CD14-positive monocyte (primary cell): ENCODE measurements at regions not wholly inside any gene's neighbourhood (a gene's known extent, or its start where the extent isn't known, plus 50 kb on each side); places are given as distances from the start of the nearest gene placed in this dataset.

Experiments
- DNase-seq, 3 donors: peaks; one replicate each; pipeline ENCODE4 v3.0.0-alpha.2; 2011 to 2022
- H2AFZ ChIP-seq: 2 replicates; pipeline ENCODE4 v1.6.0; 2012; ENCODE audit warnings: mild to moderate bottlenecking, low read depth, low read length, inconsistent platforms; ENCODE audit not compliant: insufficient read depth, poor library complexity, severe bottlenecking
- H3K27ac ChIP-seq, 2 donors: 1 replicate in 1 of 2; 2 replicates in 1 of 2; pipeline ENCODE4 v1.5.1; 2012 to 2013; ENCODE audit warnings: low read length in 2 of 2, control low read depth in 1 of 2, inconsistent platforms in 1 of 2, low read depth in 1 of 2, mild to moderate bottlenecking in 1 of 2
- H3K27me3 ChIP-seq, 2 donors: one replicate each; pipeline versions ENCODE4 v1.6.0 to v1.6.1; 2011 to 2013; ENCODE audit warnings: low read length in 2 of 2; ENCODE audit not compliant: control insufficient read depth in 2 of 2, insufficient read depth in 2 of 2
- H3K36me3 ChIP-seq, 2 donors: replicated peaks in 1 of 2; 1 replicate in 1 of 2; 2 replicates in 1 of 2; pipeline versions ENCODE4 v1.5.1 to v1.6.1; 2012 to 2013; ENCODE audit warnings: low read length in 2 of 2, control low read depth in 1 of 2, inconsistent platforms in 1 of 2, mild to moderate bottlenecking in 1 of 2; ENCODE audit not compliant: insufficient read depth in 2 of 2, control insufficient read depth in 1 of 2
- H3K4me1 ChIP-seq, 2 donors: 1 replicate in 1 of 2; 2 replicates in 1 of 2; pipeline versions ENCODE4 v1.5.1 to v1.6.1; 2012 to 2013; ENCODE audit warnings: low read length in 2 of 2, control low read depth in 1 of 2, inconsistent platforms in 1 of 2, mild to moderate bottlenecking in 1 of 2, moderate library complexity in 1 of 2; ENCODE audit not compliant: insufficient read depth in 2 of 2, control insufficient read depth in 1 of 2
- H3K4me2 ChIP-seq: replicated peaks from 2 replicates; pipeline ENCODE3; 2012; ENCODE audit warnings: low read length, moderate library complexity, mild to moderate bottlenecking; ENCODE audit not compliant: poor library complexity, severe bottlenecking; ENCODE audit errors: extremely low read depth
- H3K4me3 ChIP-seq, 3 experiments: fragments of 200-600 bp in 1 of 3; sonication (generic) in 1 of 3; replicated peaks in 1 of 3; 1 replicate in 2 of 3; 2 replicates in 1 of 3; pipeline ENCODE4 v1.5.1; 2011 to 2013; ENCODE audit warnings: low read length in 3 of 3, mild to moderate bottlenecking in 3 of 3, control low read depth in 2 of 3, low read depth in 2 of 3, inconsistent platforms in 1 of 3, moderate library complexity in 1 of 3
- H3K79me2 ChIP-seq: 2 replicates; pipeline ENCODE4 v1.6.0; 2012; ENCODE audit warnings: mild to moderate bottlenecking, control low read depth, inconsistent platforms, low read length, moderate library complexity; ENCODE audit not compliant: insufficient read depth
- H3K9ac ChIP-seq: 2 replicates; pipeline ENCODE4 v1.6.0; 2017; ENCODE audit warnings: low read length, mild to moderate bottlenecking; ENCODE audit not compliant: insufficient read depth, poor library complexity, severe bottlenecking
- H3K9me3 ChIP-seq, 2 donors: replicated peaks in 1 of 2; 1 replicate in 1 of 2; 2 replicates in 1 of 2; pipeline versions ENCODE4 v1.5.1 to v1.6.1; 2012 to 2013; ENCODE audit warnings: low read length in 2 of 2, control low read depth in 1 of 2; ENCODE audit not compliant: control insufficient read depth in 1 of 2, insufficient read depth in 1 of 2
- H4K20me1 ChIP-seq: 2 replicates; pipeline ENCODE4 v1.6.0; 2012; ENCODE audit warnings: mild to moderate bottlenecking, low read length, control low read depth, moderate library complexity; ENCODE audit not compliant: insufficient read depth
- H3K27ac Mint-ChIP-seq, 7 donors: one replicate each; pipeline ENCODE4 v1.8.0; 2020; ENCODE audit warnings: mild to moderate bottlenecking in 7 of 7, mixed read lengths in 7 of 7, moderate library complexity in 6 of 7, inconsistent platforms in 2 of 7
- H3K27me3 Mint-ChIP-seq, 3 donors: one replicate each; pipeline ENCODE4 v1.8.0; 2021 to 2022; ENCODE audit warnings: low read depth in 3 of 3, mild to moderate bottlenecking in 3 of 3, mixed read lengths in 3 of 3, moderate library complexity in 3 of 3, inconsistent platforms in 1 of 3
- H3K36me3 Mint-ChIP-seq, 2 donors: one replicate each; pipeline ENCODE4 v1.8.0; 2020; ENCODE audit warnings: mixed read lengths in 2 of 2, inconsistent platforms in 1 of 2, mild to moderate bottlenecking in 1 of 2
- H3K4me1 Mint-ChIP-seq: one replicate; pipeline ENCODE4 v1.8.0; 2020; ENCODE audit warnings: mild to moderate bottlenecking, mixed read lengths
- H3K4me3 Mint-ChIP-seq, 2 donors: one replicate each; pipeline ENCODE4 v1.8.0; 2020; ENCODE audit warnings: mild to moderate bottlenecking in 2 of 2, mixed read lengths in 2 of 2, moderate library complexity in 1 of 2
- H3K9me3 Mint-ChIP-seq, 7 donors: one replicate each; pipeline ENCODE4 v1.8.0; 2020 to 2022; ENCODE audit warnings: mixed read lengths in 7 of 7, mild to moderate bottlenecking in 6 of 7, moderate library complexity in 6 of 7, inconsistent platforms in 2 of 7
- CTCF ChIP-seq: fragments of 200-600 bp; IDR thresholded peaks from one replicate; pipeline ENCODE4 v1.8.0; 2022; ENCODE audit warnings: antibody characterized with exemption, mild to moderate bottlenecking
- WGBS: methylation state at CpG from one replicate; pipeline ENCODE4 v1.1.5; 2013; ENCODE audit warnings: missing lambda C conversion rate; ENCODE audit not compliant: insufficient coverage; 5-methylcytosine and 5-hydroxymethylcytosine counted together
- intact Hi-C, 2 donors: fragments of 100-400 bp; cut with micrococcal nuclease; formaldehyde crosslinking; loops; one replicate each; pipeline versions ENCODE4 v1.15.0 to v1.15.1; 2023

DNA sequence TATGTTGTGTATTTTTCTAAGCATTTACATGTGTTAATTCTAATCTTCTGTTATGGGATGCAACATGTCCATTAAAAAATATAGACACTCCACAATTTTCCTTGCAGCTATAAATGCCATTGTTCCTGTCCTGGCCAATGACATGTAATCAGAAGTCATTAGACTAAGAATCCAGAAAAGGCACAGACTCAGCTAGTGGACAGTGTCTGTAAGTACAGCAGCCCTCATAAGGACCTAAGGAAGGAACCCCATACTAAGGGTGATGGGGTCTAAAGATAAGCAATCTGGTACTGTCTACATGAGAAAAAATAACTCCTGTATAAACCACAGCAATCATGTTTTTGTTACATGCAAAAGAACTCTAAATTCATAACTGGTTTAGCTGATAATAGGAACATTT lies 115.9 kb downstream of the GPR85 start:
- Histone ChIP-seq H3K27ac (no peak overlapping the region), H3K4me1 (no peaks in the 10 kb centered on the region), H3K9ac (no peak overlapping the region), H3K4me3 (no peak overlapping the region), H3K4me2 (no peak overlapping the region), H3K9me3 (no peaks in the 10 kb centered on the region), H3K79me2 (no peaks in the 10 kb centered on the region), H2AFZ (no peak overlapping the region), H3K36me3 (no peaks in the 10 kb centered on the region), H4K20me1 (no peaks in the 10 kb centered on the region), H3K27me3 (no peaks in the 10 kb centered on the region)
- H3K4me3 Mint-ChIP-seq, result no peak overlapping the region
- no peak overlapping the region for H3K27ac Mint-ChIP-seq
- DNase-seq, result no peak
- intact Hi-C loops, result no loop called here
- no peaks in the 10 kb centered on the region for H3K4me1 Mint-ChIP-seq
- no peaks in the 10 kb centered on the region for H3K36me3 Mint-ChIP-seq
- H3K9me3 Mint-ChIP-seq, result peaks cover 0 to 3% (median 1%) of the 10 kb centered on the region in 7 donors
- no peak for TF ChIP-seq CTCF
- peaks cover 0 to 1% (median 0%) of the 10 kb centered on the region in 3 donors for H3K27me3 Mint-ChIP-seq

GRCh38 chr7:112969946-112970345 lies 116.7 kb downstream of the GPR85 start:
- Mint-ChIP-seq H3K4me1 (no peaks in the 10 kb centered on the region), H3K27ac (no peak overlapping the region), H3K27me3 (peaks cover 0 to 1% (median 0%) of the 10 kb centered on the region in 3 donors), H3K36me3 (no peaks in the 10 kb centered on the region), H3K4me3 (no peak overlapping the region), H3K9me3 (peaks cover 0 to 3% (median 1%) of the 10 kb centered on the region in 7 donors)
- H3K36me3 ChIP-seq, result no peaks in the 10 kb centered on the region
- no peak for DNase-seq
- H2AFZ ChIP-seq, result no peak overlapping the region
- no peaks in the 10 kb centered on the region for H3K27me3 ChIP-seq
- intact Hi-C loops, result no loop called here
- no peak for TF ChIP-seq CTCF
- H3K4me3 ChIP-seq, result no peak overlapping the region
- no CpG with 5 or more reads among the region's 1 CpG for WGBS
- no peak overlapping the region for H3K9ac ChIP-seq
- no peaks in the 10 kb centered on the region for H3K79me2 ChIP-seq
- H3K4me1 ChIP-seq, result no peaks in the 10 kb centered on the region
- no peaks in the 10 kb centered on the region for H3K9me3 ChIP-seq
- H4K20me1 ChIP-seq, result no peaks in the 10 kb centered on the region
- H3K4me2 ChIP-seq, result no peak overlapping the region
- H3K27ac ChIP-seq, result no peak overlapping the region
